Lung microvascular endothelial cell (primary cell): ENCODE measurements at regions not wholly inside any gene's neighbourhood (a gene's known extent, or its start where the extent isn't known, plus 50 kb on each side); places are given as distances from the start of the nearest gene placed in this dataset.

Source experiments
- DNase-seq, 2 donors: peaks; one replicate each; pipeline versions ENCODE4 v3.0.0 to v3.0.0-alpha.2; 2010; ENCODE audit warnings: low read depth in 2 of 2

- DNase-seq, result no peak
Measured at GRCh38 chr9:1320607-1321195, 270.5 kb downstream of the DMRT2 start.

GRCh38 chr9:1327467-1327866 is 277.3 kb downstream of the DMRT2 start:
- no peak for DNase-seq

DNA sequence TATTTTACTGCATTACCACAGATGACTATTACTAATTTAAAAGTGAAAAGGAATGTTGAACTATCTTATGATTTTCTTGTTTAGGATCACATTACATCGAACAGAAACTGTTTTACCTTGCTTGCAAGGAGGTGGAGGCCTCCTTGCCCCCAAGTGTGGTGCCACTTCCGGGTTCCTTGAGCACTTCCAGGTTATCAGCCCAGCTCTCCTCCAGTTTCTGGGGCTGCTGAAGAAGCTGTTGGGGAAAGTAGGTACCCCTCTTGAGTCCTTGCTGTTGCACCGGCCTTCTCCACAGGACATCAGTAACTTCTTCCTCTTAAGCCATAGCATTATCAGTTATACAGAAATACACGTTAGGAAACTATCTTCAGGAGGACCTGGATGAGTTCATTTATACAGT is 278.2 kb downstream of the DMRT2 start:
- DNase-seq, result no peak

GRCh38 chr9:1331546-1332038 is 281.4 kb downstream of the DMRT2 start:
- no peak for DNase-seq

GRCh38 chr9:1332156-1332555 is 282.0 kb downstream of the DMRT2 start:
- DNase-seq, result no peak

DNA sequence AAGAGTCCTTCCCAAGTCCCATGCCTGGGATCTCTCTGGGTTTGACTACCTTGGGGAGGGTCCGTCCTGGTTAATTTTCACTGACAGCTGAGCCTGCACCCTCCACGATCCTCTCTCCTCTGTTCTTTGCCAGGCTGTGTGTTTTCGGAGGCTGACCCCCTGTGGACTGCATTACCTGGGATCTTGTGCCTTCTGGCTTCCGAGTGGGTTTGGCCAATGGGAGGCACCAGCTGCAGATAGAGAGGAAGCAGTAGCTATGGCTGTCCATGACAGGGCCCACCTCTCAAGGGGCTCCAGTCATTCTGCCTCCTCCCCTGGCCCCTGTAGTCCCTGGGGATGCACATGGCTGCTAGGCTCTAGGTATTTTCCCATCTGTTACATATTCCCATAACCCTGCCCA is 285.0 kb downstream of the DMRT2 start:
- DNase-seq, result no peak

DNA sequence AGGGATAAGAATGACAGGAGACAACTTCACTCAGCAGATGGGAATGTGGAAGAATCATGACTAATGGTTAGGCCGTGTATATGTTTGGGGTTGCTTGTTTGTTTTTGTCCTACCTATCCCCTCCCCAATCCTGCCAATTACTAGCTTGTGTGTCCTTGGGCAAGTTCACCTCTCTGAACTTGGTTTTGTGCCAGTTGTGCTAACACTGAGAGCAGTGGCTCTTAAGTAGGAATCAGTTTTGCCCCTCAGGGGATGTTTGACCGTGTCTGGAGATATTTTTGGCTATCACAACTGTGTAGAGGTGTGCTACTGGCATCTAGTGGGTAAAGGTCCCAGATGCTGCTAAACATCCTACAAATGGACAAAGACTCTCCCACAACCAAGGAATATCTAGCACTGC is 287.0 kb downstream of the DMRT2 start:
- no peak for DNase-seq

DNA sequence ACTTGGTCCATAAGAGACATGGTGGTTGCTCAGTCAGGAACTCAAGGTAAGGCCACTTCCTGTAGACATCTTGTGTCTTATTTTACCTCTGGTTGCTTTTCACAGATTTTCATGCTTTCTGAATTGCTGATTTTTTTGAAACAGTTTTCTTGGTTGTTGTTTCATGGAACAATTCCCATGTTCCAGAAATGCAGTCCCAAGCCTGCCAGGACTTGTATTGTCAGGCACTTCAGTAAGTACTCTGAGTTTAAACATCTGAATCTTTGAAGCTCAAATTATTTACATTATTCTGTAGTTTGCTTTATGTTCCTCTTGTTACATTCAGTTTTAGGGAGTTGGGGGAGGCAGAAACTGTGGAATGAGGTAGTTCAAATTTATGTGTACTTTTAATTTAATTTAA is 290.2 kb downstream of the DMRT2 start:
- DNase-seq, result no peak

GRCh38 chr9:1353291-1353690 is 303.1 kb downstream of the DMRT2 start:
- DNase-seq, result no peak

GRCh38 chr9:1354086-1354485 is 303.9 kb downstream of the DMRT2 start:
- no peak for DNase-seq

GRCh38 chr9:1354606-1355005 is 304.4 kb downstream of the DMRT2 start:
- DNase-seq, result no peak

DNA sequence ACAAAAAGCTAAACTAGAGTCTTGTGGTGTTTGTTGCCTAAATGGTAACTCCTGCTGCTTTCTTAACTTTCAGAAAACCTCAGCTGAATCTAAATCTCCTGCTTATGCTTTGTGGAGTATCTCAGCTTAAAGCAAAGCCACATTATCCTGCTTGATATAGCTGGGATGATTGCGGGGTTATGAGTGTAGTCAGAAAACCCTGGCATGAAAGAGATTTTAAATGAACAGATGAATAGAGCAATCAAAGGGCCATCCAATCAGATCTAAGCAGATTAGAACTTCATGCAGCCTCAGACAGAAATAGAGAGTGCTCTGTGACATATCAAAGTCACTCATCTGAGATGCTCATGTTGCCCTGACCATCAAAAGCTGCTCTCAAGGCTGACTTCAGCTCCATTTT is 305.5 kb downstream of the DMRT2 start:
- DNase-seq, result no peak

DNA sequence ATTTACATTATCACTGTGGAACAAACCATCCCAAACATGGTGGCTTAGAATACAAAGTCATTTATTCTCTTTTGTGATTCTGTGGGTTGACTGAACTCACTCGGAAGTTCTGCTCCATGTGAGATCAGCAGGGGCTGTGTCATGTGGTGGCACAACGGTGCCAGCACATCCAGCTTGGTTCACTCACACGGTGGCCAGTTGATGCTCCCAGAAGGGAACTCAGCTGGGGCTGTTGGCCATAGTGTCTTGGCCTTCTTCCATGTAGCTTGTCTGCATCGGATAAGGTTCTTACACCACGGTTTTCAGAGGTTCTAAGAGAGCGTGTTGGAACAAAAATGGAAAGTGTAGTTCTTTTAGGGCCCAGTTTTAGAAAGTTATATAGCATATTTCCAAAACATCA is 312.7 kb downstream of the DMRT2 start:
- DNase-seq, result no peak

- DNase-seq, result no peak
Measured at GRCh38 chr9:1366276-1366675, 316.1 kb downstream of the DMRT2 start.

GRCh38 chr9:1369297-1369696 is 319.1 kb downstream of the DMRT2 start:
- no peak for DNase-seq

DNA sequence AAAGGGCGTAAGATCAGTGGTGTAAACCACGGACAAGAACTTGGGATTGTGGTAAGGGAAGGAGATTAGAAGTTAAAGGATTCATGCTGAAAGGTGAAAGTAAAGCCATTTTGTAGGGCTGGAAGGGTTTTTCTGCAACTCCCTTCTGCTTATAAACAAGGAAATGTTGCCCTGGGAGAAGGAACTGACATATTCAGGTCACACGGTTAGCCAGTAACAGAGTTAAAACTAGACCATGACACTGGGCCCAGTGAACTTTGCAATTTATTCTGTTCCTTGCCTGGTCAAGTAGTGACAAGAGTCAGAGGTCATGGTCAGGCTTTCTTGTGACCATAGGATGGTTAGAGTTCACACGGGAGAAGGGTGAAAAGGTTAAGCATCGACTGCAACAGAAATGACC is 323.3 kb downstream of the DMRT2 start:
- no peak for DNase-seq

DNA sequence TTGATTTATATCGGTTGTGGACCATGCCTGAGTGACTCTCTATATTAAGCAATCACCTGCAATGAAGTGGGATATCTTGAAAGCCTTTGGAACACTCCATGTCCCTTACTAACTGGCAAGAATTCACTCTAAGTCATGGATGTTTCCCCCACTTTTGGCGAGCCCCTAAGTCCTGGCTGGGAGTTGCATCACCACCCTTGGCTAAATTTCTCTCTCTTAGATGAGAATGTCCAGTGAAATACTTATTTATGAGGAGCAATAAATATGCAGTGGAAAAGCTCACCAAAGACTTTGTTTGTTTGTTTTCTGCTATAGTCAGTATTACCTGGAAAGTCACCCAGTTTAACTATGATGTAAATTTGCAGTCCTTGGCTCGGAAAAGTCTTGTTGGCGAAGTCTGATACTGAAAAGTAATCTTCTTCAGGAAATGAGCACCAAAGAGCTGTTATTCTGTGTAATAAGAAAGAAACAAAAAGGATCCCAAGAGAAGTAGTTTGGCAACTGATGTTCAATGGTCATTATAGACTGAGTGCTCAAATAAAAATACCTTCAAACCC is 333.8 kb downstream of the DMRT2 start:
- DNase-seq, result no peak

DNA sequence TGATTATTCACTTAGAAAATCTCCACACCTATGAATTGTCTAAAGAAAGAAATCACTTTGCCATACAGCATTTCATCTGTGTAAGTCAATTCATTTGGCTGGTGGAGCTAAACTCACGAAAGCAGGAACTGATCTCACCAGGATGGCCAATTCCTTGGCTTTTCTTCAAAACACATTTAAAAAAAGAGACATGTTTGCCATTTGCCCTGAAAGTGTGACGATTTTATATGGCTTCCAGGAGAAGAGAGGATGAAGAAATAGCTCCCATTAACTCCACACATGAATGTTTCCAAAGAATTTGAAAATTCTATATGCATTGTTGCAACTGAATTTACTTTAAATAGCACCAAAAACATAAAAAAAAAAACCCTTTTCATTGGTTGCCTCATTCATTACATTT is 334.7 kb downstream of the DMRT2 start:
- DNase-seq, result no peak

GRCh38 chr9:1386420-1386819 is 336.3 kb downstream of the DMRT2 start:
- DNase-seq, result no peak

DNA sequence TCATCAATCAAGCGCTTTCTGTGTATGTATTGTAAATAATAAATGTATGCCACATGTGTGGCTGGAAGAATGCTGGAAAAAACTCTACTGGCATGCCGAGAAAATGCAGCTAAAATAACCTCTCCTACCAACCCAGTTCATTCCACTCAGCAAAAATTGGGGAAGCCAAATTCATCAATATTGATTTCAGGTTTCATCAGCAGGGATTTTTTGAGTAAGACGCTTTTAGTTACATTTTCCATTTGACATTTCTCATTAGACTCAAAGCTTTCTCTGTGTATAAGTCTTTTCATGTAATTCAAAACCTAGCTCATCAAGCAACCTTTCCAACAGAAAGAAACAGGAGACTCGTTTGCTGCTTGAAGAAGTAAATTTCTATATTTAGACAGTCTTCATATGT is 338.1 kb downstream of the DMRT2 start:
- no peak for DNase-seq

DNA sequence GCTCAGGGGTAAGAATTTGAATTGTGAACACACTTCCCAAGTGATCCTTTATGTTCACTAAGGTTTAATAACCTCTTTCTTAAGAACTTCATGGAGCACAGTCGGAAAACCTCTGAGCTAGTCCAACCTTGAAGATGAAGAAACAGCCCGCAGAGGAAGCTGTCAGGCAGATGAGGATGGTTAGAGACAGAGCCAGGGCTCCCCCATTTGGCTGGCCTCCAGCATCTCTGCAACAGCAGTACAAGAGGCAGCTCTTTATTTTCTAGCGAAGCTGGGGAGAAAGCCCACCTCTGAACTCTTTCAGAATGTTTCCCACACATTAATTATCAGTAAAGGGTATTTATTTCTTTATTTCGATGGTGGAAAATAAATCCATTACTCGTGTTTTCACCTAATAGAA is 350.8 kb downstream of the DMRT2 start:
- no peak for DNase-seq

DNA sequence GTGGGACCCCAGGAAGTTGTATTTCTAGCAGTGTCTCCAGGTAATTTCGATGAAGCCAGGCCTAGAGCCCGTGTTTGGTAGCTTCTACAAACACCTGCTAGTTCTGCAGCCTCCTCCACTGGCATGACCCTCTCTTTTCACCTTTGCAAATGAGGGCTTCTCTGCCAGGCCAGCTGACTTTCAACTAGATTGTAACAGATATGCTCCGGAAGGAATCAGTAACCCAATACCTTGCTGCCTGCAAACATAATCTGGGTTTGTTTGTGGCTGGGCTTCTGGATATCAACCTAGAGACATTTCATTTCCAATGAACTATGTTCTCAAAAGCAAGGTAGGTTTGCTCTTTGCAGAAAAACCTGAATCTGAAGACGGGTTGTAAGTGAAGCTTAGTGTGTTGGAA is 354.8 kb downstream of the DMRT2 start:
- no peak for DNase-seq

- DNase-seq, result no peak
Measured at GRCh38 chr9:1411826-1412225, 361.7 kb downstream of the DMRT2 start.

DNA sequence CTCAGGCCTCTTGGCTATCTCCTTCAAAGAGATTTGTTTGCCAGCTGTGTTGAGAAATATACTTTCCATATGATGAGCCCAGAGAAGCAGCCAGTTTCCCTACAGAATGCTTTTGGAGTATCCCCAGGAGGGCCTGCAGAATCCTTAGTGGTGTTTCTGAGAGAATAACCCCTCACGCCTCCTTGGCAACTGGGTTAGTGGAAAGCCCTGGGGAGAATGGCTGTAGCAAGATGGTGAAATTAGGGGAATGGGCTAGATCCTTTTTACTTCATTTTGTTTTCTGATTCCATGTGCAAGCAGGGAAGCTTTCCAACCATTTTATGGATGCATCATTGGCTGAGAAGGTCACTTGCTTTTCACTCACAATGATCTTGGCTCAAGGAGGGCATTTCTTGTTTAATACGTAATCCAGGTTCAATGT is 364.6 kb downstream of the DMRT2 start:
- DNase-seq, result no peak
